H9 (cell line): ENCODE measurements at regions not wholly inside any gene's neighbourhood (a gene's known extent, or its start where the extent isn't known, plus 50 kb on each side); places are given as distances from the start of the nearest gene placed in this dataset.

Experiments
- DNase-seq: peaks from one replicate; pipeline ENCODE4 v3.0.0-alpha.2; 2017
- H2AFZ ChIP-seq: one replicate; pipeline ENCODE4 v1.6.1; 2013; ENCODE audit warnings: mild to moderate bottlenecking, low read length, control low read depth, moderate library complexity
- H2AK5ac ChIP-seq: 2 replicates; pipeline ENCODE4 v1.6.1; 2013; ENCODE audit warnings: low read length, control low read depth, mixed read lengths; ENCODE audit not compliant: insufficient read length
- H2BK120ac ChIP-seq: one replicate; pipeline ENCODE4 v1.6.1; 2013; ENCODE audit warnings: low read depth, mild to moderate bottlenecking, low read length, control low read depth, inconsistent platforms; ENCODE audit not compliant: poor library complexity, severe bottlenecking
- H2BK12ac ChIP-seq: 2 replicates; pipeline ENCODE4 v1.6.1; 2013; ENCODE audit warnings: low read length, control low read depth, mixed read lengths, low read depth; ENCODE audit not compliant: insufficient read length
- H2BK15ac ChIP-seq: 2 replicates; pipeline ENCODE4 v1.6.1; 2013; ENCODE audit warnings: low read depth, low read length, control low read depth
- H2BK20ac ChIP-seq: one replicate; pipeline ENCODE4 v1.6.1; 2013; ENCODE audit warnings: low read depth, mild to moderate bottlenecking, low read length, control low read depth, inconsistent platforms; ENCODE audit not compliant: poor library complexity, severe bottlenecking
- H2BK5ac ChIP-seq: 2 replicates; pipeline ENCODE4 v1.6.1; 2013; ENCODE audit warnings: low read length, control low read depth, mixed read lengths; ENCODE audit not compliant: insufficient read length
- H3K14ac ChIP-seq: 2 replicates; pipeline ENCODE4 v1.6.1; 2013; ENCODE audit warnings: low read length, control low read depth; ENCODE audit not compliant: insufficient read depth
- H3K18ac ChIP-seq: 2 replicates; pipeline ENCODE4 v1.6.1; 2013; ENCODE audit warnings: low read depth, mild to moderate bottlenecking, mixed read lengths, low read length, control low read depth; ENCODE audit not compliant: insufficient read length
- H3K23ac ChIP-seq: 2 replicates; pipeline ENCODE4 v1.6.1; 2013; ENCODE audit warnings: low read length, control low read depth, mixed read lengths, low read depth; ENCODE audit not compliant: insufficient read length
- H3K23me2 ChIP-seq: 2 replicates; pipeline ENCODE4 v1.6.1; 2013; ENCODE audit warnings: low read depth, mild to moderate bottlenecking, mixed read lengths, low read length, control low read depth; ENCODE audit not compliant: insufficient read length, poor library complexity, severe bottlenecking
- H3K27ac ChIP-seq: 2 replicates; pipeline ENCODE4 v1.5.1; 2013; ENCODE audit warnings: low read length, control low read depth, mixed read lengths, low read depth; ENCODE audit not compliant: insufficient read length
- H3K27me3 ChIP-seq: 2 replicates; pipeline ENCODE4 v1.6.1; 2013; ENCODE audit warnings: low read length, control low read depth, inconsistent platforms; ENCODE audit not compliant: insufficient read depth
- H3K4ac ChIP-seq: 2 replicates; pipeline ENCODE4 v1.6.1; 2013; ENCODE audit warnings: low read depth, mild to moderate bottlenecking, control low read depth, inconsistent platforms, low read length, moderate library complexity
- H3K4me1 ChIP-seq: 2 replicates; pipeline ENCODE4 v1.6.1; 2013; ENCODE audit warnings: low read length, control low read depth, inconsistent platforms; ENCODE audit not compliant: insufficient read depth
- H3K4me2 ChIP-seq: 2 replicates; pipeline ENCODE4 v1.6.1; 2013; ENCODE audit warnings: low read length, control low read depth, mixed read lengths; ENCODE audit not compliant: insufficient read length, insufficient read depth
- H3K56ac ChIP-seq: 2 replicates; pipeline ENCODE4 v1.6.1; 2013; ENCODE audit warnings: low read depth, mild to moderate bottlenecking, mixed read lengths, low read length, control low read depth; ENCODE audit not compliant: insufficient read length
- H3K79me1 ChIP-seq: 2 replicates; pipeline ENCODE4 v1.6.1; 2013; ENCODE audit warnings: low read depth, mild to moderate bottlenecking, moderate library complexity, low read length, control low read depth, inconsistent platforms; ENCODE audit not compliant: insufficient read depth, poor library complexity, severe bottlenecking
- H3K79me2 ChIP-seq: 2 replicates; pipeline ENCODE4 v1.6.1; 2013; ENCODE audit warnings: low read length, control low read depth, inconsistent platforms; ENCODE audit not compliant: insufficient read depth
- H3K9ac ChIP-seq: 2 replicates; pipeline ENCODE4 v1.6.1; 2013; ENCODE audit warnings: low read length, control low read depth, mixed read lengths; ENCODE audit not compliant: insufficient read length; ENCODE audit errors: extremely low read depth
- H3K9me3 ChIP-seq: one replicate; pipeline ENCODE4 v1.6.1; 2013; ENCODE audit warnings: low read depth, low read length, inconsistent platforms; ENCODE audit not compliant: control insufficient read depth
- H3T11ph ChIP-seq: one replicate; pipeline ENCODE4 v1.6.1; 2013; ENCODE audit warnings: mild to moderate bottlenecking, low read length, control low read depth, inconsistent platforms
- H4K20me1 ChIP-seq: one replicate; pipeline ENCODE4 v1.6.1; 2013; ENCODE audit not compliant: control insufficient read depth, insufficient read length, insufficient read depth
- H4K5ac ChIP-seq: 2 replicates; pipeline ENCODE4 v1.6.1; 2013; ENCODE audit warnings: low read depth, mild to moderate bottlenecking, mixed read lengths, low read length, control low read depth; ENCODE audit not compliant: insufficient read length
- H4K8ac ChIP-seq: replicated peaks from 2 replicates; pipeline ENCODE4 v1.6.1; 2013; ENCODE audit warnings: low read length, control low read depth, mixed read lengths, low read depth; ENCODE audit not compliant: insufficient read length
- H4K91ac ChIP-seq: 2 replicates; pipeline ENCODE4 v1.6.1; 2013; ENCODE audit warnings: low read depth, mild to moderate bottlenecking, moderate library complexity, mixed read lengths, low read length, control low read depth; ENCODE audit not compliant: insufficient read length
- H3K27ac Mint-ChIP-seq, 3 experiments: 2 replicates in 2 of 3; 3 replicates in 1 of 3; pipeline ENCODE4 v1.8.0; 2020 to 2021; ENCODE audit warnings: mixed read lengths in 3 of 3, mild to moderate bottlenecking in 1 of 3, moderate library complexity in 1 of 3
- H3K27me3 Mint-ChIP-seq: 2 replicates; pipeline ENCODE4 v1.8.0; 2021; ENCODE audit warnings: low read depth, mild to moderate bottlenecking, moderate library complexity, mixed read lengths
- H3K36me3 Mint-ChIP-seq, 3 experiments: 2 replicates in 2 of 3; 3 replicates in 1 of 3; pipeline ENCODE4 v1.8.0; 2020 to 2021; ENCODE audit warnings: low read depth in 3 of 3, mixed read lengths in 3 of 3; ENCODE audit not compliant: insufficient read depth in 1 of 3
- H3K4me1 Mint-ChIP-seq, 2 experiments: 2 replicates each; pipeline ENCODE4 v1.8.0; 2020; ENCODE audit warnings: mixed read lengths in 2 of 2
- H3K4me3 Mint-ChIP-seq, 2 experiments: 2 replicates in 1 of 2; 3 replicates in 1 of 2; pipeline ENCODE4 v1.8.0; 2020 to 2021; ENCODE audit warnings: mild to moderate bottlenecking in 2 of 2, mixed read lengths in 2 of 2, moderate library complexity in 1 of 2
- H3K9me3 Mint-ChIP-seq, 2 experiments: 2 replicates in 1 of 2; 3 replicates in 1 of 2; pipeline ENCODE4 v1.8.0; 2020; ENCODE audit warnings: mild to moderate bottlenecking in 2 of 2, mixed read lengths in 2 of 2, moderate library complexity in 1 of 2
- CTCF ChIP-seq: fragments of 200-600 bp; sonication (generic); conservative IDR thresholded peaks from 3 replicates; pipeline ENCODE4 v1.8.0; 2021; ENCODE audit warnings: antibody characterized with exemption, mild to moderate bottlenecking
- WGBS: extraction: QIAGEN DNeasy Blood & Tissue Kit; methylation state at CpG from one replicate; pipeline ENCODE4 v1.1.7; 2013; ENCODE audit warnings: missing lambda C conversion rate, low lambda C conversion rate, mixed read lengths; ENCODE audit not compliant: insufficient read length; ENCODE audit errors: extremely low coverage; 5-methylcytosine and 5-hydroxymethylcytosine counted together

- H3K14ac ChIP-seq: no peak overlapping the region
- peaks cover 0 to 2% of the 10 kb centered on the region in 2 experiments; a peak in 2 of 5 replicates for H3K9me3 Mint-ChIP-seq
- no peak overlapping the region for H2BK5ac ChIP-seq
- H2AFZ ChIP-seq: no peak overlapping the region
- H3K27ac Mint-ChIP-seq: no peak overlapping the region
- H3K4me3 Mint-ChIP-seq: no peak overlapping the region
- H2BK20ac ChIP-seq: no peak overlapping the region
- no peaks in the 10 kb centered on the region for H3K9me3 ChIP-seq
- no peak overlapping the region for H4K91ac ChIP-seq
- H3K4me1 Mint-ChIP-seq: peaks cover 8 to 15% of the 10 kb centered on the region in 2 experiments
- no peak overlapping the region for H3K56ac ChIP-seq
- H2BK120ac ChIP-seq: no peak overlapping the region
- H3K79me1 ChIP-seq: no peaks in the 10 kb centered on the region
- H3K79me2 ChIP-seq: no peaks in the 10 kb centered on the region
- H3K27ac ChIP-seq: no peak overlapping the region
- no peak overlapping the region for H2BK15ac ChIP-seq
- no peaks in the 10 kb centered on the region for H3K27me3 ChIP-seq
- no peak overlapping the region for H4K5ac ChIP-seq
- H4K20me1 ChIP-seq: no peaks in the 10 kb centered on the region
- H3K36me3 Mint-ChIP-seq: no peaks in the 10 kb centered on the region; a peak in 1 of 7 replicates
- H3K9ac ChIP-seq: no peak overlapping the region
- TF ChIP-seq CTCF: no peak
- no peak overlapping the region for H4K8ac ChIP-seq
- H3K4me1 ChIP-seq: peaks cover 4% of the 10 kb centered on the region; the same call in 1 of the 2 replicates
- H3K23ac ChIP-seq: no peak overlapping the region
- H3K18ac ChIP-seq: no peak overlapping the region
- no peak overlapping the region for H3T11ph ChIP-seq
- DNase-seq: no peak
- H3K23me2 ChIP-seq: no peaks in the 10 kb centered on the region
- H3K4ac ChIP-seq: no peak overlapping the region
- H3K27me3 Mint-ChIP-seq: peaks cover 11% of the 10 kb centered on the region
- no CpG with 5 or more reads among the region's 10 CpGs for WGBS
- H2BK12ac ChIP-seq: no peak overlapping the region
- no peak overlapping the region for H2AK5ac ChIP-seq
- H3K4me2 ChIP-seq: no peak overlapping the region
Measured at GRCh38 chr9:135265931-135266330, 178.5 kb downstream of the OLFM1 start.
